Activated CD8-positive, alpha-beta T cell treated with anti-CD3 and anti-CD28 coated beads for 36 hours (primary cell): ENCODE measurements at regions not wholly inside any gene's neighbourhood (a gene's known extent, or its start where the extent isn't known, plus 50 kb on each side); places are given as distances from the start of the nearest gene placed in this dataset.

ENCODE experiments used
- ATAC-seq: fragments of 200-7000 bp; cut with Tn5 transposase; one replicate; pipeline ENCODE4 v1.10.0; 2021; ENCODE audit warnings: mild to moderate bottlenecking, moderate library complexity
- CTCF ChIA-PET: fragments of 350-600 bp; sonication (Branson Sonifier 250); formaldehyde crosslinking; loops from one replicate; lab custom pipeline; 2021; ENCODE audit warnings: antibody characterized with exemption; lab: Charles Lee
- POLR2A ChIA-PET: fragments of 350-600 bp; sonication (Branson Sonifier 250); formaldehyde crosslinking; loops from one replicate; lab custom pipeline; 2021; ENCODE audit warnings: antibody characterized with exemption; lab: Charles Lee
- DNase-seq: peaks from one replicate; pipeline ENCODE4 v3.0.0-alpha.2; 2020
- H3K27ac Mint-ChIP-seq: one replicate; pipeline ENCODE4 v1.8.0; 2021; ENCODE audit warnings: mild to moderate bottlenecking, mixed read lengths
- H3K27me3 Mint-ChIP-seq: one replicate; pipeline ENCODE4 v1.8.0; 2021; ENCODE audit warnings: mixed read lengths
- H3K36me3 Mint-ChIP-seq: one replicate; pipeline ENCODE4 v1.8.0; 2021; ENCODE audit warnings: low read depth, mixed read lengths
- H3K4me1 Mint-ChIP-seq: one replicate; pipeline ENCODE4 v1.8.0; 2021; ENCODE audit warnings: low read depth, mixed read lengths
- H3K4me3 Mint-ChIP-seq: one replicate; pipeline ENCODE4 v1.8.0; 2021; ENCODE audit warnings: mild to moderate bottlenecking, moderate library complexity, mixed read lengths
- H3K9me3 Mint-ChIP-seq: one replicate; pipeline ENCODE4 v1.8.0; 2021; ENCODE audit warnings: mixed read lengths
- intact Hi-C: fragments of 100-400 bp; cut with micrococcal nuclease; formaldehyde crosslinking; loops from one replicate; pipeline ENCODE4 v1.10.0; 2022
- TF ChIP-seq, protein P1 (sequence below): fragments of 200-600 bp; IDR thresholded peaks from one replicate; pipeline ENCODE4 v1.8.0; 2022; ENCODE audit warnings: antibody characterized with exemption, mild to moderate bottlenecking

DNA sequence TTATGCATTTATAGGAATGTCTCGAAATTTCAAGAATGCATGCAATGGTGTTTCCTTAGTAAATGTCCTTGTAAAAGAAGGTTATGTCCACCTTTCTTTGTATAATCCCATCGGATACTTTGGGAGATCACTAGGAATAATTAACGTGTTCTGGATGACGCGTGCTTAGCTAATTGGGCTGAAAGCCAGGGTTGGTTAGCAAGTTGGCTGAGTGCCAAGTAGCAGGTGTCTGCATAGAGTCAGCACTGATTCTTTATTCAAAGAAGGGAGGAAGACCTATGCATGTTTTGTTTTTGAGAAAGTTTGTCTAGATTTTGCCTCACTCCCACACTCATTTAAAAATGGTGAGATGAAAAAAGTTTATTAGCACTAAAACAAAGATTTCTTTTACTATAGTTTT lies 144.6 kb downstream of the SOX3 start:
- no peaks in the 10 kb centered on the region for H3K27me3 Mint-ChIP-seq
- H3K36me3 Mint-ChIP-seq = no peaks in the 10 kb centered on the region
- DNase-seq = no peak
- CTCF ChIA-PET = no interaction called here
- no peaks in the 10 kb centered on the region for H3K4me1 Mint-ChIP-seq
- TF ChIP-seq, protein P1, sequence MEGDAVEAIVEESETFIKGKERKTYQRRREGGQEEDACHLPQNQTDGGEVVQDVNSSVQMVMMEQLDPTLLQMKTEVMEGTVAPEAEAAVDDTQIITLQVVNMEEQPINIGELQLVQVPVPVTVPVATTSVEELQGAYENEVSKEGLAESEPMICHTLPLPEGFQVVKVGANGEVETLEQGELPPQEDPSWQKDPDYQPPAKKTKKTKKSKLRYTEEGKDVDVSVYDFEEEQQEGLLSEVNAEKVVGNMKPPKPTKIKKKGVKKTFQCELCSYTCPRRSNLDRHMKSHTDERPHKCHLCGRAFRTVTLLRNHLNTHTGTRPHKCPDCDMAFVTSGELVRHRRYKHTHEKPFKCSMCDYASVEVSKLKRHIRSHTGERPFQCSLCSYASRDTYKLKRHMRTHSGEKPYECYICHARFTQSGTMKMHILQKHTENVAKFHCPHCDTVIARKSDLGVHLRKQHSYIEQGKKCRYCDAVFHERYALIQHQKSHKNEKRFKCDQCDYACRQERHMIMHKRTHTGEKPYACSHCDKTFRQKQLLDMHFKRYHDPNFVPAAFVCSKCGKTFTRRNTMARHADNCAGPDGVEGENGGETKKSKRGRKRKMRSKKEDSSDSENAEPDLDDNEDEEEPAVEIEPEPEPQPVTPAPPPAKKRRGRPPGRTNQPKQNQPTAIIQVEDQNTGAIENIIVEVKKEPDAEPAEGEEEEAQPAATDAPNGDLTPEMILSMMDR = no peak
- H3K9me3 Mint-ChIP-seq = no peaks in the 10 kb centered on the region
- no peak overlapping the region for H3K27ac Mint-ChIP-seq
- no peak for ATAC-seq
- no peak overlapping the region for H3K4me3 Mint-ChIP-seq
- intact Hi-C loops = no loop called here
- POLR2A ChIA-PET = no interaction called here

DNA sequence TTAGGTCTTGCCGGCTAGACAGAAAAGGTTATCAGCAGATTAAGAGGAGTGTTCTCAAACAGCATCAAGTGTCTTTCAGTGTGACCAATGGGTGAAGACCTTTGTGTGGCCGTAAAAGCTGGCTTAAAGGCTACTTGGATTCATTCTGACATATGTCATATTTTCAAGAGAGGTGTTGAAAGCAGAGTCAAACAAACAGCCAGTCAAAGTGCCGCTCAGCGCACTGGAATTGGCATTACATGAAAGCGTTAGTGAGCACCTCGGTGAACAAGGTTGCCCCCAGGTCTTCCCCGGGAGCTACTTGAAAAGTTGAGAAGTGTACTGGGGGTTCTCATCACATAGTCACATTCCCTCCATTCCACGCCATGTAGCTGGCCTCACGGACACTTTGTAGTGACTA lies 148.9 kb downstream of the SOX3 start:
- TF ChIP-seq, protein P1 = no peak
- Mint-ChIP-seq H3K9me3 (no peaks in the 10 kb centered on the region), H3K36me3 (no peaks in the 10 kb centered on the region), H3K4me1 (no peaks in the 10 kb centered on the region), H3K27ac (no peak overlapping the region), H3K27me3 (no peaks in the 10 kb centered on the region), H3K4me3 (no peak overlapping the region)
- intact Hi-C loops = no loop called here
- DNase-seq (no peak), ATAC-seq (no peak)
- POLR2A ChIA-PET = no interaction called here
- CTCF ChIA-PET = no interaction called here

DNA sequence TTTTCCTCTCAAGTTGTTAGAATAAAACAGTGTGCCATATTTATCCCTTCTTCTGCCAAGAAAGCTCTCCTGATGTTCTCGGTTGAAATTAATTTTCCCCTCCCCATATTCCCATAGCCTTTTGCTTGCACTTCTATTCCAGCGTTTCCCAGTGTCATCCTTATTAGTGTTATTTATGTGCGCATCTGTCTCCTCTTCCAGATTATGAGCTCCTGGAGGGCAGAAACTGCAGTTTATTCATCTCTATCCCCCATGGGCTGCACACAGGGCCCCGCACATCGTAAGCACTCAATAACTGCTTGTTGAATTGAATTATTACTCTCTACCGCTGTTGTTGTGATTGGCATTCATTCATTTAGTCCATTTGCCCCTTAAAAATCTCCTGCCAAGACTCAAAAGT lies 149.4 kb downstream of the SOX3 start:
- intact Hi-C loops = no loop called here
- POLR2A ChIA-PET = no interaction called here
- ATAC-seq (no peak), DNase-seq (no peak)
- Mint-ChIP-seq H3K36me3 (no peaks in the 10 kb centered on the region), H3K27me3 (no peaks in the 10 kb centered on the region), H3K9me3 (no peaks in the 10 kb centered on the region), H3K4me1 (no peaks in the 10 kb centered on the region), H3K27ac (no peak overlapping the region), H3K4me3 (no peak overlapping the region)
- CTCF ChIA-PET = no interaction called here
- TF ChIP-seq, protein P1 = no peak

DNA sequence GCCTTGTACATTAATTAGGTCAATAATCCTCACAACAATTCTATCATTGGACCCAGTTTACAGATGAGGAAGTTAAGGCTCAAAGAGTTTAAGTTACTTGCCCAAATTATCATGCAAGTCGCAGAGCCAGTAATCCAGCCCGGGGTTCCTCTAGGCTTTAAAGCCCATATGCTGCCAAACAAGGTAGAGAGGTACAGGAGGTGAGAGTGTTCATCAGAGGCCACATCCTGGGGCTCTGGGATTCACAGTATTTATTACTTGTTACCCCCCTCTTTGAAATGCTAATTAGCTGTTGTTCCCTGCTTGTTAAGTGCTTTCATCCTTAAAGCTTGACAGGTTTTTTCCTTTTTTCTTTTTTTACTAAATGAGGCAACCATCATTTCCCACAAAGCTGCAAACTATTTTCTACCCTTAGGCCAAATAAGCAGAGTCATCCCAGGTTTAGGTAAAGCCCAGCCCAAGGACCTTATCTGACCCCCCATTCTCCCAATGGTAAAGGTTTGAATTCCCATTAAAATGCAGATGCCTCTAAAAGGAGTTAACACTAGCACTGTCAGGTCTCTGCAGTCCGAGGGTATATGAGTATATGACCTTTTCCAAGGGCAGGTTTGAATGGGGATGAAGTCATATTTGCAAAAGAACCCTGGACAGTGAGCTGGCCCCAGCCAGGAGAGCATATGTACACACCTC lies 150.3 kb downstream of the SOX3 start:
- DNase-seq = no peak
- no peak overlapping the region for H3K4me3 Mint-ChIP-seq
- ChIA-PET CTCF (no interaction called here), POLR2A (no interaction called here)
- H3K4me1 Mint-ChIP-seq = no peaks in the 10 kb centered on the region
- no peak overlapping the region for H3K27ac Mint-ChIP-seq
- H3K9me3 Mint-ChIP-seq = no peaks in the 10 kb centered on the region
- intact Hi-C loops = no loop called here
- no peak for ATAC-seq
- no peaks in the 10 kb centered on the region for H3K27me3 Mint-ChIP-seq
- TF ChIP-seq, protein P1 = no peak
- H3K36me3 Mint-ChIP-seq = no peaks in the 10 kb centered on the region

DNA sequence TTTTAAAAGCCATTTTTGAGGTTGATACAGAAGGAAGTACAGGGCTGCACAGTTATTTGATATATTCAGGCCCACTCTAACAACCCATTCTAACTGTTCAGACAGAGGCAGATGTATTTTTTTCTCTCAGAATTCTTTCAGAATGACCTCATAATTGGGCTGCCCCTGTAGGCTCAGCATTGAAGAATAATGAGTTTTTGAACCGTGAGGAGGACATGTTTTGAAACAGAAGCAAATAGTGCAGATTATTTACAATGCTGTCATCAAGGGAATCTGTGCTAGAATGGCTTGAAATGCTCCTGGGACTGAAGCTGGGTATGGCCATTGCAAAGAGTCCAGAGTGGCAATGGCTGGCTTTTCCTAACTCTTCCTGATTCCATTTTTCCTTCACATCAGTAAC lies 158.1 kb downstream of the SOX3 start:
- CTCF ChIA-PET = no interaction called here
- Mint-ChIP-seq H3K27me3 (no peaks in the 10 kb centered on the region), H3K4me1 (no peaks in the 10 kb centered on the region), H3K9me3 (no peaks in the 10 kb centered on the region), H3K36me3 (no peaks in the 10 kb centered on the region), H3K4me3 (no peak overlapping the region), H3K27ac (no peak overlapping the region)
- DNase-seq (no peak), ATAC-seq (no peak)
- TF ChIP-seq, protein P1 = no peak
- POLR2A ChIA-PET = no interaction called here
- intact Hi-C loops = no loop called here
